ENCODE measurements at regions not wholly inside any gene's neighbourhood (a gene's known extent, or its start where the extent isn't known, plus 50 kb on each side); places are given as distances from the start of the nearest gene placed in this dataset.

- ChIA-PET POLR2A (no interaction called here), CTCF (no interaction called here)
- peaks cover 11% of the 10 kb centered on the region for H3K27me3 ChIP-seq (ENCODE audit: control insufficient read depth, insufficient read depth, low read length)
- H3K4me3 ChIP-seq (ENCODE audit: low read depth, low read length): no peak overlapping the region
- no peaks in the 10 kb centered on the region; the same call in 1 of the 2 replicates for H3K9me3 ChIP-seq (ENCODE audit: control insufficient read depth, insufficient read depth, low read length)
- DNase-seq (ENCODE audit: low read depth, low spot score): no peak
- TF ChIP-seq CTCF (IDR thresholded peaks at IDR 0.05; ENCODE audit: low read depth, low read length): no peak
- no peak overlapping the region for H3K27ac ChIP-seq (ENCODE audit: low read depth, low read length)
These were observed 148.2 kb upstream of the ZNF516 start for GRCh38 chr18:76643199-76643598.

GRCh38 chr18:76640438-76640837, 145.4 kb upstream of the ZNF516 start:
- DNase-seq (ENCODE audit: low read depth, low spot score): no peak
- ChIA-PET POLR2A (no interaction called here), CTCF (no interaction called here)
- Histone ChIP-seq H3K27me3 (ENCODE audit: control insufficient read depth, insufficient read depth, low read length) (peaks cover 2% of the 10 kb centered on the region), H3K9me3 (ENCODE audit: control insufficient read depth, insufficient read depth, low read length) (no peaks in the 10 kb centered on the region; the same call in 1 of the 2 replicates), H3K27ac (ENCODE audit: low read depth, low read length) (no peak overlapping the region), H3K4me3 (ENCODE audit: low read depth, low read length) (no peak overlapping the region)
- TF ChIP-seq CTCF (IDR thresholded peaks at IDR 0.05; ENCODE audit: low read depth, low read length): no peak

- H3K4me3 ChIP-seq (ENCODE audit: low read depth, low read length): no peak overlapping the region
- CTCF ChIA-PET: no interaction called here
- no peaks in the 10 kb centered on the region for H3K9me3 ChIP-seq (ENCODE audit: control insufficient read depth, insufficient read depth, low read length)
- H3K27me3 ChIP-seq (ENCODE audit: control insufficient read depth, insufficient read depth, low read length): no peaks in the 10 kb centered on the region
- H3K27ac ChIP-seq (ENCODE audit: low read depth, low read length): no peak overlapping the region
- POLR2A ChIA-PET: no interaction called here
- TF ChIP-seq CTCF (IDR thresholded peaks at IDR 0.05; ENCODE audit: low read depth, low read length): no peak
- no peak for DNase-seq (ENCODE audit: low read depth, low spot score)
These were observed 139.5 kb upstream of the ZNF516 start for GRCh38 chr18:76634564-76634963.

- Histone ChIP-seq H3K9me3 (ENCODE audit: control insufficient read depth, insufficient read depth, low read length) (no peaks in the 10 kb centered on the region), H3K27ac (ENCODE audit: low read depth, low read length) (no peak overlapping the region), H3K27me3 (ENCODE audit: control insufficient read depth, insufficient read depth, low read length) (no peaks in the 10 kb centered on the region), H3K4me3 (ENCODE audit: low read depth, low read length) (no peak overlapping the region)
- ChIA-PET CTCF (no interaction called here), POLR2A (no interaction called here)
- no peak for TF ChIP-seq CTCF (IDR thresholded peaks at IDR 0.05; ENCODE audit: low read depth, low read length)
- DNase-seq (ENCODE audit: low read depth, low spot score): no peak
These were observed 138.7 kb upstream of the ZNF516 start for GRCh38 chr18:76633588-76634269.

GRCh38 chr18:76627444-76627843, 132.4 kb upstream of the ZNF516 start:
- Histone ChIP-seq H3K9me3 (ENCODE audit: control insufficient read depth, insufficient read depth, low read length) (no peaks in the 10 kb centered on the region), H3K27ac (ENCODE audit: low read depth, low read length) (no peak overlapping the region), H3K4me3 (ENCODE audit: low read depth, low read length) (no peak overlapping the region), H3K27me3 (ENCODE audit: control insufficient read depth, insufficient read depth, low read length) (peaks cover 2% of the 10 kb centered on the region)
- TF ChIP-seq CTCF (IDR thresholded peaks at IDR 0.05; ENCODE audit: low read depth, low read length): no peak
- CTCF ChIA-PET: no interaction called here
- DNase-seq (ENCODE audit: low read depth, low spot score): no peak
- POLR2A ChIA-PET: no interaction called here

Measured in AG04450 (cell line).